NAMALWA (cell line): ENCODE measurements at regions not wholly inside any gene's neighbourhood (a gene's known extent, or its start where the extent isn't known, plus 50 kb on each side); places are given as distances from the start of the nearest gene placed in this dataset.
"Not testable (repeated sequence)": the region's sequence is repeated elsewhere in the genome, so short reads cannot be mapped to it uniquely, and the experiment has no call there.

ENCODE experiments used
- DNase-seq: peaks from one replicate; pipeline ENCODE4 v3.0.0-alpha.2; 2015; ENCODE audit warnings: low spot score

DNA sequence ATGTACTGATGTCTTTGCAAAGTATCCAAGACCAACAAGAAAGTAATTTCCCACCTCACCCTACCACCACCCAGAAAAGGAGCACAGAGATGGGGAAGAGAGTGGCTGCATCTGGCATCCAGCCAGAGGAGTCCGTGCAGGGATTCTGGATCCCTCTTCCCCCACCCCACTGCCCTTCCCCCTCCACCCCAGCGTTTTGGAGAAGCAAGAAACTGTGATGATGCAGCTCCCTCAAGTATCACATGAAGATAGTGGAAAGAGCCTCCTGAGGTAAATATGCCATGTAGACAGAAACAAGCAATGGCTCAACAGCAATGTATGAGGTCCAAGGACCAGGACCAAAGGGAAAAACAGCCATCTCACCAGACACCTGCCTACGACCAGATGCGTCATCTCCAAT is 153.8 kb downstream of the DEPDC1B start:
- no peak for DNase-seq

DNA sequence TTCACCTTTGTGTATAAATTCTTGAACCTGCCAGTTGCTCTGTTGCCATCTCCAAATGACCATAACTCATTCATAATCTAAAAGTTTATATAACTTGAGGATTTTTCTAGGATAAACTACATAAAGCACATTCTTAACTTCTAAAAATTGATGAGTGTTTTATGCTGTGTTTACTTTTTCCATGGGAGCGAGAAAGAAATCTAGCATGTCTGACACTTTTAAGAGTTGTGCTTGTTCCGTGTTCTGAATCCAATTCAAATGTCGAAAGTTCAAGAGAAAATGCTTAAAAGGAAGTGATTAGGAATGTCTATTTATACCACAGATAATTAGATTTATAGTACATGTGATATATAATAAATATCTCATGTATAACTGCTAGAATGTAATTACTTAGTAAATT is 154.4 kb downstream of the DEPDC1B start:
- DNase-seq, result no peak

GRCh38 chr5:60544142-60544541 is 155.8 kb downstream of the DEPDC1B start:
- DNase-seq, result no peak

DNA sequence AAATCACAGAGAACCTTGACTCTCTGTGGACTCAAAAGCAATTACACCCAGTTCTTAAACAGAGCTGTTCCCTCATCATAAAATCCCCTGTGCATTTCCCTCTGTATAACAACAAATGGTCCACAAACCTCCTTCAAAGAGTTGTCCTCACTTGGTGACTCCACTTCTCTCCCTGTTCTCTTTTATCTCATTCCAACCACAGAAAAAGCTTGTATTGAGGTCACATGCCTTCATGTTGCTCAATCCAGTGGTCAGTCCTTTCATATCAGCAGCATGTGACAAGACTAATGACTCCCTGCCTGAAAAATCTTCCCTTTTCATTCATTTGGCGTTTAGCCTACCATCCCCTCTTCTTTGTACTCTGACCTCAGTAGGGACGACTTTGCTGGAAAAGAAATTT is 158.0 kb downstream of the DEPDC1B start:
- no peak for DNase-seq

- DNase-seq, result peak; percentile 67
These were observed 158.8 kb downstream of the DEPDC1B start for GRCh38 chr5:60540856-60541805.

- peak; percentile 39 for DNase-seq
These were observed 160.8 kb downstream of the DEPDC1B start for GRCh38 chr5:60538955-60539866.

- no peak for DNase-seq
These were observed 161.5 kb downstream of the DEPDC1B start for GRCh38 chr5:60538426-60538825.

DNA sequence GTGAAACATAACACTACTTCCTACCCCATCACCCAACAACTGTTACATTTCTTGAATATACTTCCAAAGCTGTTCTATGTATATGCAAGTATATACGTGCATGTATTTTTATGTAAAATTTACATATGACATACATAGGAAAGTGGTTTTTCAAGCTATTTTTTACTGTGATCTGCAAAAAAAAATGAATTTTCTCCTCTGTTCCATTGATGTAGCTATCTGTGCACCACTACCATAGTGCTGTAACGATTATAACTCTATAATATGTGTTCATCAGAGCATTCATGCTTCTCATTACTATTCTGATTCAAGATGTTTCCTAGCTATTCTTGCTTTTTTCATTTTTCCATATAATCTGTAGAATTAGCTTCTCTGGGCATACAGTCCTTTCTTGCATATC is 164.0 kb downstream of the DEPDC1B start:
- no peak for DNase-seq

DNA sequence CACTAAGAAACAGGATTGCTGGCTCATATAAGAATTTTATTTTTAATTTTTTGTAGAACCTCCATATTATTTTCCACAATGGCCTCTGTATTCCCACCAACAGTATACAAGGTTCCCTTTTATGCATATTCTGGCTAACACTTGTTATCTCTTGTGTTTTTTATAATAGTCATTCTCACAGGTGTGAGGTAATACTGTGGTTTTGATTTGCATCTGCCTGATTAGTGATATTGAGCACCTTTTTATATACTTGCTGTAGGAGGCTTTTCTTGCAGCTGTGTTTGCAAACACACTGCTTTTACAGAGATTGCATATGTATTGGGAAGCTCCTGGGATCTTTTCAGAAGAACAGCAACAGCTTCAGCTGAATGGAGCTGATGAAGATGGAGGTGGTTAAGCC is 164.8 kb downstream of the DEPDC1B start:
- peak; percentile 13 for DNase-seq

DNA sequence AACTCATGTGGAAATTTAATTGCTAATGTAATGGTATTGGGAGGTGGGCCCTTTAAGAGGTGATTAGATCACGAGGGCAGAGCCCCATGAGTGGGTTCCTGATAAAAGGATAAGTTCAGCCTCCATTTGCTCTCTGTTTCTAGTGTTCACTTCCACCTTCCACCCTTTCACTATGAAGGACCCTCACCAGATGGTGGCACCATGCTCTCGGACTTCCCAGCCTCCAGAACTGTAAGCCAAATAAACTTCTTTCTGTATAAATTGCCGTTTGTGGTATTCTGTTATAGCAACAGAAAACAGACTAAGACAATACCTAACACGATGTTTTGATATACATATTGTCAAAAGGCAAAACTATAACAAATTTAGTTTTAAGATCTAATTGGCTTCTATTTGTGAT is 166.2 kb downstream of the DEPDC1B start:
- no peak for DNase-seq

DNA sequence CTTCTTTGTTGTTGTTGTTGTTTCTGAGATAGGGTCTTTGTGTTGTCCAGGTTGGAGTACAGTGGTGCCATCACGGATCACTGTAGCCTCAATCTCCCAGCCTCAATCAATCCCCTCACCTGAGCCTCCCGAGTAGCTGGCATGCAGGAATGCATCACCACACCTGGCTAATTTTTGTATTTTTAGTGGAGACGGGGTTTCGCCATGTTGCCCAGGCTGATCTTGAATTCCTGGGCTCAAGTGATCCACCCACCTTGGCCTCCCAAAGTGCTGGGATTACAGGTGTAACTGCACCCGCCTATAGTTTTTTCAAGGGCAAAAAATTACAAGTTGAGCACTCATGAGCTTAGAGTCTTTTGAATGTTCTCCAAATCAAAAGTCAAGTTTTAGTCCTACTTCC is 167.2 kb downstream of the DEPDC1B start:
- not testable (repeated sequence) for DNase-seq

GRCh38 chr5:60530144-60530848 is 169.7 kb downstream of the DEPDC1B start:
- not testable (repeated sequence) for DNase-seq

- no peak for DNase-seq
These were observed 171.0 kb downstream of the DEPDC1B start for GRCh38 chr5:60529001-60529400.

GRCh38 chr5:60527072-60527471 is 172.9 kb downstream of the DEPDC1B start:
- no peak for DNase-seq

DNA sequence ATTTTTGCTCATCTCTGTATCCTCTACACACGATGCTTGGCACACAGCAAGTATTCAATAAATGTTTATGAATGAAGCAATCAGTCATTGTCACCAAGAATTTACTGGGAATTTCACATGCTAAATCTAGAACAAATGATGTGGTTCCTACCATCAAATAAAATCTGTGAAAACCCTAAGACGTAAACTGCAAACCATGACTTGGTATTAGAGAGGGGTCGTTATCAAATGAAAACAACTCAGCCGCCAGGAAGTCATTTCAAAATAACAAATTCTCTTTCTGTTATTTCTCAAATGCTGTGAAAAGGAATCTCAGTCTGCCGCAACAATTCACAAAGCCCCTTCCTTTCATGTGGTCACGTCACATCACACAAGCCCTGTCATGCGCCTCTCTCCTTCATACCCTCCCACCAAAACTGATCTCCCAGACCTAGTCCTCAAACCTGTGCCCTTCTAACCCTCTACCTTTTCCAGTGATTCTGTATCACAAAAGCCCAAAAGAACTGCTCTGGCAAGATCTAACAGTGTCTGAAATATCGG is 173.6 kb downstream of the DEPDC1B start:
- no peak for DNase-seq

- DNase-seq, result peak; percentile 55
These were observed 177.6 kb downstream of the DEPDC1B start for GRCh38 chr5:60522292-60522905.

- peak; percentile 69 for DNase-seq
These were observed 178.3 kb downstream of the DEPDC1B start for GRCh38 chr5:60521376-60522291.

DNA sequence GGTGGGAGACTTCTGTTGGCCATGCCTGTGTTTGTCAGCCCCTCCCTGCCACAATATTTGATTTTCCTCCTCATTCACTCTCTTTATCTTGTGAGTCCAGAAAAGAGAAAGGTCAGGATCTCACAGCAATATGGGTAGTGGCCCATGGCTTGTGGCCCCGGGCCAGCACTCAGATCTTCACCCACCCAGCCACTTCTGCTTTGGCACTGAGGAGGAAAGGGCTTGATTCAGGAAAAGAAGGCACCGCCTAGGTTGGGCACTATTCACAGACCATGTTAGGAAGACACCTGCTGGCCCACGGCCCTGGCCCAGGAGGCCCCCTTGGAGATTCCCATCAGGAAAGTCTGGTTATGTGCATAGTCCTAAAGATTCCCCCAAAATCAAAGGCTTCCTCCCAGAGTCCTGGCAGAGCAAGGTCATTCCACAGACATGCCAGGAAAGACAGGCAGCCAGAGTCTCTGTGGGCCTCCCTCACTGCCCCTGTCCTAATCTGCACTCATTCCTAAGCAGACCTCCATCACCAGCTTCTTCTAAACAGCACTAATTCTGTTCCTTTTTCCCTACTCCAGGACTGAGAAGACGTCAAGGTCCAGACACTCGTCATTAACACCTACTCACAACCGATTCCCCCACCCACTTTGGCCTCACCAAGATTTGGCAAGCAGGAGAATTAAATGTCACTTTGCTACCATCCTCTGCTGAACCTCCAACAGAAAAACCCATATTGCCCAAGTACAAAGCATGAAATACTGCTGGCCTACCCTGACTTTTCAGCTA is 179.3 kb downstream of the DEPDC1B start:
- no peak for DNase-seq

GRCh38 chr5:60519372-60519771 is 180.6 kb downstream of the DEPDC1B start:
- DNase-seq, result no peak

DNA sequence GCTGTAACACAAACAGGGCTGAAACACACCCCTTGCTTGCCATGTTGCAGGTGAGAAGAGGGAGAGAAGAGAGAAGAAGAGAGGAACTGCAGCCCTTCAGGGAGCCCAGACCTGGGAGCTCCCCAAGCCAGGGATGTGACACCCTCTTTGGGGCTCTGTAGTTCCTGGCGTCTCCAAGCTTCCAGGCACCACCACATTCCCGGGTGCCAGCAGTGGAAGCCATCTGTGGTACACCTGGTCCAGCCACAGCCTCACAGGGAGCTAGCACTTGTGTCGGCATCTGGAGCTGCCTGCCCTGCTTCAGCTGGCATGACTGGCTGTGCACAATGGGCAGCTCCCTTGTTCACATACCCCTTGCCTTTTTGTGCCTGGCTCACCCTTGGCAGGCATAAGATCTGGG is 182.1 kb downstream of the DEPDC1B start:
- no peak for DNase-seq
